HG02870 (cell line): ENCODE measurements at regions not wholly inside any gene's neighbourhood (a gene's known extent, or its start where the extent isn't known, plus 50 kb on each side); places are given as distances from the start of the nearest gene placed in this dataset.
A peak's percentile ranks its signal among the peaks of the same experiment; 100 is the strongest.
"Not testable (repeated sequence)": the region's sequence is repeated elsewhere in the genome, so short reads cannot be mapped to it uniquely, and the experiment has no call there.

Source experiments
- ATAC-seq: cut with Tn5 transposase; IDR thresholded peaks from one replicate; pipeline ENCODE4 v1.9.1; 2021; ENCODE audit warnings: mild to moderate bottlenecking, moderate library complexity; ENCODE audit not compliant: unreplicated experiment

- no peak for ATAC-seq
Observed at GRCh38 chr3:72270072-72270681, 485.2 kb upstream of the PROK2 start.

- ATAC-seq: no peak
Observed at GRCh38 chr3:72269475-72269874, 484.5 kb upstream of the PROK2 start.

GRCh38 chr3:72266921-72267524 is 482.1 kb upstream of the PROK2 start:
- not testable (repeated sequence) for ATAC-seq

- peak; percentile 33 for ATAC-seq
Observed at GRCh38 chr3:72266016-72266370, 481.0 kb upstream of the PROK2 start.

- ATAC-seq: peak; percentile 48
Observed at GRCh38 chr3:72265256-72266015, 480.5 kb upstream of the PROK2 start.

- ATAC-seq: no peak
Observed at GRCh38 chr3:72263223-72263990, 478.5 kb upstream of the PROK2 start.

- no peak for ATAC-seq
Observed at GRCh38 chr3:72262736-72263135, 477.8 kb upstream of the PROK2 start.

- no peak for ATAC-seq
Observed at GRCh38 chr3:72261566-72262564, 476.9 kb upstream of the PROK2 start.

GRCh38 chr3:72260588-72260910 is 475.6 kb upstream of the PROK2 start:
- no peak for ATAC-seq

GRCh38 chr3:72259755-72260587 is 475.0 kb upstream of the PROK2 start:
- no peak for ATAC-seq

GRCh38 chr3:72258361-72259141 is 473.6 kb upstream of the PROK2 start:
- no peak for ATAC-seq

GRCh38 chr3:72257738-72258137 is 472.8 kb upstream of the PROK2 start:
- no peak for ATAC-seq

- no peak for ATAC-seq
Observed at GRCh38 chr3:72257203-72257602, 472.3 kb upstream of the PROK2 start.

GRCh38 chr3:72256716-72257115 is 471.8 kb upstream of the PROK2 start:
- ATAC-seq: no peak

GRCh38 chr3:72255791-72256559 is 471.0 kb upstream of the PROK2 start:
- no peak for ATAC-seq

- ATAC-seq: no peak
Observed at GRCh38 chr3:72255191-72255590, 470.2 kb upstream of the PROK2 start.

GRCh38 chr3:72254483-72254882 is 469.5 kb upstream of the PROK2 start:
- ATAC-seq: no peak

GRCh38 chr3:72250725-72251124 is 465.8 kb upstream of the PROK2 start:
- no peak for ATAC-seq
